ENCODE measurements at regions not wholly inside any gene's neighbourhood (a gene's known extent, or its start where the extent isn't known, plus 50 kb on each side); places are given as distances from the start of the nearest gene placed in this dataset.
A peak's percentile ranks its signal among the peaks of the same experiment; 100 is the strongest.
"Not testable (repeated sequence)": the region's sequence is repeated elsewhere in the genome, so short reads cannot be mapped to it uniquely, and the experiment has no call there.

DNA sequence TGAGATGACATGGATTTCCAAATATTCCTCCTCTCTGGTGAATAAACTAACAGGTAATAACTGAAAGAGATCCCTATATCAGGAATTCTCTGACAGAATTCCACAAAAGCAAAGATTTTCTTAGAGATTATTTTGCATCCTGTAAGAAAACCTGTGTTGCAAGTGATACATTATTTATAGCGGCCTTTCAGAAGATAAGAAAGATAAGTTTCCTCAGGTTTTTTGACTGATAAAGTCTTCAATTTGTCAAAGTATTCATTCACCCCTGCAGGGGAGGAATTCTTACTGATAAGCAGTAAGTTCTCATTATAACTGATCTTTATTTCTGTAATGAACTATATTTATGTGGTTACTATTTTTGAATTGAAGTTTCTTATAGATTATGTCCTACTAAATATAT lies 554.0 kb downstream of the ARL4A start:
- no peak for DNase-seq

DNA sequence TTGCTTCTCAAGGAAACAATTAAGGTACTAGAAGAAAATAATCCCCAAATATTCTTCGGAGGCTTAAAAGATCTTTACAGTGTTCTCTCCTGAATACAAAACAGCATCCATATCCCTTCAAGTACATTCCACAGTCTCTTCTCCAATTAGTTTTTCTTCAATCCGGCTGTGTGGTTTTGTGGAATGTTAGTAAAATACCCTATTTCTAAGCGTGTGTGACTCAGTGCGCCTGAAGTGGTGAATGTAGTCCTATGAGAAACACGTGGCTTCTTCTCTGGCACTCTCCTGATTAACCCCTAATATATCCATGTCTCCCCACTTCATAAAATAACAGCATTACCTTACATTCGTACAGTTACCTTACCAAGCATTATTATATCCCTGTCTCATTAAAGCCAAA lies 570.2 kb downstream of the ARL4A start:
- DNase-seq = no peak

- no peak for DNase-seq
Measured at GRCh38 chr7:13258386-13258785, 571.0 kb downstream of the ARL4A start.

GRCh38 chr7:13259930-13260329 lies 572.5 kb downstream of the ARL4A start:
- DNase-seq = no peak

- peak; percentile 40 for DNase-seq
Measured at GRCh38 chr7:13262929-13263530, 575.6 kb downstream of the ARL4A start.

- DNase-seq = no peak
Measured at GRCh38 chr7:13265271-13265670, 577.8 kb downstream of the ARL4A start.

GRCh38 chr7:13274205-13274604 lies 586.8 kb downstream of the ARL4A start:
- not testable (repeated sequence) for DNase-seq

GRCh38 chr7:13276977-13277376 lies 589.5 kb downstream of the ARL4A start:
- no peak for DNase-seq

GRCh38 chr7:13278020-13278419 lies 590.6 kb downstream of the ARL4A start:
- DNase-seq = no peak

DNA sequence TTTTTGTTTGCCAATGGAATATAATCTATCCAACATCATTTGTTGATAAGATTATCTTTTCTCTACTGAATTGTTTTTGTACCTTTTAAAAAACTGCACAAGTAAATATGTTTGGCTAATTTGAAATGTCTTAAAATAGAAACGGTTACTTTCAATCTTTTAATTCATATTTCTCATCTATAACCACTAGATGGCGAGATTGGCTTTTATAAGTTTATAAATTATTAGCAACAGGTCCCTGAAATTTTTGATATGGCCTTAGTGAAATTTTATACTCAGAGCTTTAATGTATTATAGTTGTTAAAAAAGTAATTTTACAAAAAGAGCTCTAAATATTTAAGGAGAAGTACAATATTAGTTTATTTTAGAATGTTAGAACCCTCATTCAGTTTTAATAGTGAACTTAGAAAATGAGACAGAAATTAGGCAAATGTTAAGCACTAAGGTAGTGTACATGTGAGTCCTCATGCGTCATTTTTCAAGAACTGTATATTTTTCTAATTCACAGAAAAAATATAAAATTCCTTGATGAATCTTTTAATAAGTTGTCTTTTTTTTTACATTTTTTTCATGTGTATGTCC lies 592.5 kb downstream of the ARL4A start:
- peak; percentile 64 for DNase-seq

DNA sequence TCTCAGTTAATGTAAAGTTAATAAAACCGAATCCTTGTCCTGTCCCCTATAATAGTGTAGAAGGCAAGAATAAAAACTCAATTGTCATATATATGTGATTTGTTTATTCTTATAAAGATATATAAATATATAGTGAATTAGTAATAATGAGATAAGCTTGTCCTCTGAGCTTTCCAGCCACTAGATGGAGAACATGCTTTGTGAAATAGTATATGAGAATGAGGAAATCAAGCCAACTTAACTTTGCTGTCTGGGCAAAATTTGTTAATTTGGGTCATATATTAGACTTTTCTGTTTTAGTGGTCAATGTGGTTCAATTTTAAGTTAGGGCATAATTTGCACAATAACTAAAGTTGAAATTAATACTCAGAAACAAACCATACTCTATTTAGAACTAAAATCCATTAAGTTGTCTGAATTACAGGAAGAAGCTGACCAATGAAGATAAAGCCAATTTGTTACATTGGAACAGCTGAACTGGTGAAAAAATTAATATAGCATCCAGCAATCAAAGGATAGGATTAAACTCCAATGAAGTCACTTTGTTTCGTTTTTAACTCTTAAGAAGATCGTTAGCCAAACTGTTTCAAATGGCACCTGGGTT lies 595.0 kb downstream of the ARL4A start:
- peak; percentile 9 for DNase-seq

DNA sequence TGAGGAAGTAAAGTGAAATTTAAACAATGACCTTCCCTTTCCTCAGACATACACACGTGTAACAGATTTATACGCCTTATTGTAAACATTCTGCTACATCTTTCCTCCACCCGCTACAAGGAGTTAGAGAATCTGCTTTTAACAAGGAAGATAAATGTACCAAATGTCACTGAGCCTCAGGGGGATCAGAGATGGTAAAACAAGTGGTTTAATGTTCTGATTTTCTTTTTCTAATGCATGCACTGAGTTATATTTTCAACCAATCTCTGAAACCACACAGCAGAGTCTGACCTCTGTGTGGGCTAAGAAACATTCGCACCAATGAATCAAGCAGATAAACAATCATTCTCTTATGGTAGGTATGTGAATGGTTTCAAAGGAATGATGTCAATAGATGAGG lies 599.5 kb downstream of the ARL4A start:
- DNase-seq = no peak

- DNase-seq = no peak
Measured at GRCh38 chr7:13288516-13288915, 601.1 kb downstream of the ARL4A start.

DNA sequence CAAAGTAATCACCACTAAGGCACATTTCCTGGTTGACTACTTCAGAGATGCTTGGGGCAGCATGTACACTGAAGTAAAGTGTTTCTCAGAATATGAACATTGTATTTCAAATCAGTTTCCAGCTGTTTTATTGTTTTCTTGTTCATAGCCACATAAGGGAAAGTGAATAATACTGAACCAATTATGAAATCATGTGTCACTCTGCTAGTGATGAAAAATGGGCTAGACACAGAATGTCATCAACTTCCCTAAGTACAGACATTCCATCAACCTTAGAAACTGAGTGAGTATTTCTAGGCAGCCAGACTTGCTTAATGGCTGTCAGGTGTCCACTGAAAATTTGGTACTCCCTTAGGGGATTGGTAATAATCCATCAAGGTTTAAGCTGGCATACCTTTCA lies 603.5 kb downstream of the ARL4A start:
- peak; percentile 33 for DNase-seq

GRCh38 chr7:13293264-13294002 lies 606.0 kb downstream of the ARL4A start:
- no peak for DNase-seq

- DNase-seq = peak; percentile 56
Measured at GRCh38 chr7:13307040-13307439, 619.6 kb downstream of the ARL4A start.

- no peak for DNase-seq
Measured at GRCh38 chr7:13308423-13308822, 621.0 kb downstream of the ARL4A start.

DNA sequence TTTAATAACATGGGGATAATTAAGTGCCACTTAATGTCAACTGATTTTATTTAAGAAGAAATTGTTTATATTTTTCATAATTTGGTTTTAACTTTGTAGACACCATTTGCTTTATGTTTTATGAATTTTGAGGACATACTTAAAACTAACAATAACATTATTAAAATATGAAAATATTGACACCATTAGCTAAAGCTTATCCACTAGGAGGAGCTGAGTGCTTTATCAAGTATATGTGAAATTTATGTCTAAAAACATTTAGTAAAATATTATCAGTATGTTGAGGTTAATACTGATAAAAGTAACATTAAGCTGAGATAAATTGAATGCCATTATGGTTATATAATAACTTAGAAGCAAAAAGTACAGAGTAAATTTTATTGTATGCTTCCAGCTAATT lies 622.1 kb downstream of the ARL4A start:
- DNase-seq = no peak

GRCh38 chr7:13312307-13312706 lies 624.9 kb downstream of the ARL4A start:
- DNase-seq = no peak

DNA sequence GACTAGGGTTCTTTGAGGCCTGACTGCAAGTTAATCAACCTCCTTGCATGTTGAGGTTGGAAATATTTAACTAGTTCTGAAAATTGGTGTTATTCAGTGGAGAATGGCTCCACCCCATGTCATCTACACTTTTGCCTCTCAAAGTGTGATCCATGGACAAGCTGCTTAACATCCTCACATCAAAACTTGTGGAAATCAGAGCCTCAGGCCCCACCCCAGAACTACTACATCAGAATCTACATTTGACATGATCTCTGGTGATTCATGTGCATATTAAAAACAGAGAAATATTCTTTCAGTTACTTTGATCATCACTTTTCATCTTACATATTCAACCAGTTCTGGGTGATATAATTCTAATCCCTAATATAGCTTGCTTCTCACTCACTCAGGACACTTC lies 632.9 kb downstream of the ARL4A start:
- DNase-seq = no peak

DNA sequence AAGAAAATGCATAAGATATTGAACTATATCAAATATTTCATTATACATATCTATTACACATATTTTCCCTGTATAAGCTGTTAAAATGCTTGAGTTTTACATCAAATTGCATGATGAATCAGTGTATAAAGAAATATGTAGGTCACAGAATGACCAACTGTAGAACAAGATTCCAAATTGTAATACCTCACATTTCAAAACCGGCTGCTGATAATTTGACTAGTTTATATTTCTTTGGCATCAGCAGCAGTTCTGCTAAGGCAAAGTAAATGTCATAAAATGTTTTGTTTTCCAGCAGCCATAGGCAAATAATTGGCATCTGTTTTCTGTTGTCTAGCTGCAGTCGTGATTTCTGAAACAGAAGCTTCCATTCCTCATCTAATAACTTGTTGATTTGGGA lies 633.9 kb downstream of the ARL4A start:
- no peak for DNase-seq

GRCh38 chr7:13322126-13322525 lies 634.7 kb downstream of the ARL4A start:
- DNase-seq = no peak

- no peak for DNase-seq
Measured at GRCh38 chr7:13327669-13328068, 640.2 kb downstream of the ARL4A start.

GRCh38 chr7:13333371-13333770 lies 645.9 kb downstream of the ARL4A start:
- DNase-seq = no peak

Measured in NCI-H2171 (cell line).